ENCODE measurements at regions not wholly inside any gene's neighbourhood (a gene's known extent, or its start where the extent isn't known, plus 50 kb on each side); places are given as distances from the start of the nearest gene placed in this dataset.

- DNase-seq (ENCODE audit: extremely low read depth in 1 of 2, low read depth in 1 of 2) = no peak
Observed at GRCh38 chr16:11401161-11402050, 56.1 kb downstream of the RMI2 start.

GRCh38 chr16:11402051-11402744 lies 56.9 kb downstream of the RMI2 start:
- no peak for DNase-seq (ENCODE audit: extremely low read depth in 1 of 2, low read depth in 1 of 2)

GRCh38 chr16:11402745-11403533 lies 57.7 kb downstream of the RMI2 start:
- DNase-seq (ENCODE audit: extremely low read depth in 1 of 2, low read depth in 1 of 2) = no peak

GRCh38 chr16:11403534-11403795 lies 58.2 kb downstream of the RMI2 start:
- DNase-seq (ENCODE audit: extremely low read depth in 1 of 2, low read depth in 1 of 2) = no peak

- no peak for DNase-seq (ENCODE audit: extremely low read depth in 1 of 2, low read depth in 1 of 2)
Observed at GRCh38 chr16:11403920-11404319, 58.7 kb downstream of the RMI2 start.

- DNase-seq (ENCODE audit: extremely low read depth in 1 of 2, low read depth in 1 of 2) = no peak
Observed at GRCh38 chr16:11404603-11405002, 59.3 kb downstream of the RMI2 start.

GRCh38 chr16:11405331-11406176 lies 60.3 kb downstream of the RMI2 start:
- no peak for DNase-seq (ENCODE audit: extremely low read depth in 1 of 2, low read depth in 1 of 2)

GRCh38 chr16:11406177-11406560 lies 60.9 kb downstream of the RMI2 start:
- DNase-seq (ENCODE audit: extremely low read depth in 1 of 2, low read depth in 1 of 2) = no peak

GRCh38 chr16:11407047-11407982 lies 62.1 kb downstream of the RMI2 start:
- peak; percentile 25 to 30 for DNase-seq (ENCODE audit: extremely low read depth in 1 of 2, low read depth in 1 of 2)

- DNase-seq (ENCODE audit: extremely low read depth in 1 of 2, low read depth in 1 of 2) = no peak
Observed at GRCh38 chr16:11408216-11408615, 63.0 kb downstream of the RMI2 start.

- no peak for DNase-seq (ENCODE audit: extremely low read depth in 1 of 2, low read depth in 1 of 2)
Observed at GRCh38 chr16:11409398-11409797, 64.1 kb downstream of the RMI2 start.

GRCh38 chr16:11410376-11411058 lies 65.3 kb downstream of the RMI2 start:
- DNase-seq (ENCODE audit: extremely low read depth in 1 of 2, low read depth in 1 of 2) = no peak

- DNase-seq (ENCODE audit: extremely low read depth in 1 of 2, low read depth in 1 of 2) = no peak
Observed at GRCh38 chr16:11411059-11411550, 65.8 kb downstream of the RMI2 start.

GRCh38 chr16:11412175-11412904 lies 67.1 kb downstream of the RMI2 start:
- no peak for DNase-seq (ENCODE audit: extremely low read depth in 1 of 2, low read depth in 1 of 2)

GRCh38 chr16:11412965-11413887 lies 68.0 kb downstream of the RMI2 start:
- DNase-seq (ENCODE audit: extremely low read depth in 1 of 2, low read depth in 1 of 2) = no peak

GRCh38 chr16:11413907-11414595 lies 68.8 kb downstream of the RMI2 start:
- DNase-seq (ENCODE audit: extremely low read depth in 1 of 2, low read depth in 1 of 2) = no peak
